B cell (primary cell): ENCODE measurements at regions not wholly inside any gene's neighbourhood (a gene's known extent, or its start where the extent isn't known, plus 50 kb on each side); places are given as distances from the start of the nearest gene placed in this dataset.

ENCODE experiments used
- ATAC-seq: fragments of 200-7000 bp; cut with Tn5 transposase; one replicate; pipeline ENCODE4 v1.10.0; 2021; ENCODE audit warnings: low read depth, mild to moderate bottlenecking, moderate number of reproducible peaks, moderate library complexity
- CTCF ChIA-PET: fragments of 350-600 bp; sonication (Branson Sonifier 250); formaldehyde crosslinking; loops from one replicate; lab custom pipeline; 2021; ENCODE audit warnings: antibody characterized with exemption, inconsistent platforms; lab: Charles Lee
- POLR2A ChIA-PET: fragments of 350-600 bp; sonication (Branson Sonifier 250); formaldehyde crosslinking; loops from one replicate; lab custom pipeline; 2021; ENCODE audit warnings: antibody characterized with exemption; lab: Charles Lee
- DNase-seq: peaks from one replicate; pipeline ENCODE4 v3.0.0; 2013
- H2AFZ ChIP-seq: 2 replicates; pipeline ENCODE4 v1.6.1; 2012; ENCODE audit warnings: mild to moderate bottlenecking, low read depth, low read length; ENCODE audit not compliant: insufficient read depth, poor library complexity, severe bottlenecking
- H3K27ac ChIP-seq, 2 donors: 1 replicate in 1 of 2; 2 replicates in 1 of 2; pipeline ENCODE4 v1.5.1; 2012 to 2013; ENCODE audit warnings: low read length in 2 of 2, mild to moderate bottlenecking in 2 of 2, moderate library complexity in 1 of 2
- H3K27me3 ChIP-seq, 4 experiments: fragments of 200-600 bp in 1 of 4; sonication (generic) in 1 of 4; replicated peaks in 1 of 4; 1 replicate in 2 of 4; 2 replicates in 2 of 4; pipeline versions ENCODE4 v1.6.1 to v1.7.0; 2013 to 2016; ENCODE audit warnings: low read length in 3 of 4, mild to moderate bottlenecking in 2 of 4, mixed read lengths in 1 of 4, moderate library complexity in 1 of 4; ENCODE audit not compliant: insufficient read depth in 4 of 4, control insufficient read depth in 3 of 4; ENCODE audit errors: control extremely low read depth in 1 of 4
- H3K36me3 ChIP-seq, 2 experiments: replicated peaks in 1 of 2; 1 replicate in 1 of 2; 2 replicates in 1 of 2; pipeline versions ENCODE4 v1.6.1 to v1.7.1; 2013; ENCODE audit warnings: low read length in 1 of 2; ENCODE audit not compliant: insufficient read depth in 2 of 2, control insufficient read depth in 1 of 2; ENCODE audit errors: control extremely low read depth in 1 of 2, extremely low read depth in 1 of 2
- H3K4me1 ChIP-seq, 2 donors: fragments of 200-600 bp in 1 of 2; sonication (generic) in 1 of 2; 1 replicate in 1 of 2; 2 replicates in 1 of 2; pipeline versions ENCODE4 v1.5.1 to v1.6.1; 2013 to 2017; ENCODE audit warnings: low read length in 2 of 2; ENCODE audit not compliant: control insufficient read depth in 2 of 2, insufficient read depth in 2 of 2
- H3K4me2 ChIP-seq: replicated peaks from 2 replicates; pipeline ENCODE3; 2012; ENCODE audit warnings: mild to moderate bottlenecking, low read depth, low read length; ENCODE audit not compliant: poor library complexity, severe bottlenecking
- H3K4me3 ChIP-seq, 5 experiments: fragments of 200-600 bp in 1 of 5; sonication (generic) in 1 of 5; 1 replicate in 3 of 5; 2 replicates in 2 of 5; pipeline versions ENCODE4 v1.5.1 to v1.7.0; 2011 to 2016; ENCODE audit warnings: low read length in 4 of 5, mild to moderate bottlenecking in 4 of 5, low read depth in 2 of 5, control low read depth in 1 of 5, moderate library complexity in 1 of 5; ENCODE audit not compliant: insufficient read depth in 1 of 5; ENCODE audit errors: control extremely low read depth in 1 of 5, extremely low read depth in 1 of 5
- H3K79me2 ChIP-seq: fragments of 200-600 bp; sonication (generic); one replicate; pipeline ENCODE4 v1.6.0; 2016; ENCODE audit warnings: low read length; ENCODE audit not compliant: control insufficient read depth, insufficient read depth
- H3K9ac ChIP-seq: fragments of 200-600 bp; sonication (generic); 2 replicates; pipeline ENCODE4 v1.6.1; 2017; ENCODE audit warnings: mild to moderate bottlenecking, low read length, moderate library complexity
- H3K9me3 ChIP-seq, 3 donors: one replicate each; pipeline versions ENCODE4 v1.6.1 to v1.7.1; 2013; ENCODE audit warnings: low read length in 2 of 3; ENCODE audit not compliant: control insufficient read depth in 2 of 3, insufficient read depth in 1 of 3; ENCODE audit errors: control extremely low read depth in 1 of 3
- H4K20me1 ChIP-seq: 2 replicates; pipeline ENCODE4 v1.6.0; 2012; ENCODE audit warnings: mild to moderate bottlenecking, low read length; ENCODE audit not compliant: insufficient read depth, control insufficient read depth, poor library complexity, severe bottlenecking
- H3K27ac Mint-ChIP-seq: one replicate; pipeline ENCODE4 v1.8.0; 2021; ENCODE audit warnings: mixed read lengths
- H3K27me3 Mint-ChIP-seq: one replicate; pipeline ENCODE4 v1.8.0; 2021; ENCODE audit warnings: mixed read lengths
- H3K4me1 Mint-ChIP-seq: one replicate; pipeline ENCODE4 v1.8.0; 2021; ENCODE audit warnings: mixed read lengths
- H3K4me3 Mint-ChIP-seq: one replicate; pipeline ENCODE4 v1.8.0; 2021; ENCODE audit warnings: mixed read lengths
- H3K9me3 Mint-ChIP-seq: one replicate; pipeline ENCODE4 v1.8.0; 2022; ENCODE audit warnings: mixed read lengths; ENCODE audit not compliant: insufficient read depth
- CTCF ChIP-seq: fragments of 200-600 bp; IDR thresholded peaks from one replicate; pipeline ENCODE4 v1.8.0; 2022; ENCODE audit warnings: antibody characterized with exemption, mild to moderate bottlenecking
- EZH2 ChIP-seq: IDR thresholded peaks from 2 replicates; pipeline ENCODE4 v1.6.1; 2012; ENCODE audit warnings: borderline replicate concordance, low read depth, mild to moderate bottlenecking, moderate library complexity, low read length; ENCODE audit not compliant: insufficient read depth, poor library complexity, severe bottlenecking
- WGBS: methylation state at CpG from one replicate; pipeline ENCODE4 v1.1.5; 2013; ENCODE audit warnings: missing lambda C conversion rate; ENCODE audit not compliant: insufficient coverage; 5-methylcytosine and 5-hydroxymethylcytosine counted together
- intact Hi-C: fragments of 100-400 bp; cut with micrococcal nuclease; formaldehyde crosslinking; loops from one replicate; pipeline ENCODE4 v1.10.0; 2022

- Histone ChIP-seq H3K4me3 (no peak overlapping the region), H3K79me2 (no peaks in the 10 kb centered on the region), H3K9me3 (no peaks in the 10 kb centered on the region), H2AFZ (no peak overlapping the region), H3K27me3 (no peaks in the 10 kb centered on the region), H3K4me1 (no peaks in the 10 kb centered on the region), H3K4me2 (no peak overlapping the region), H3K9ac (no peak overlapping the region), H3K27ac (no peak overlapping the region), H4K20me1 (no peaks in the 10 kb centered on the region), H3K36me3 (no peaks in the 10 kb centered on the region)
- intact Hi-C loops: no loop called here
- WGBS: no CpG with 5 or more reads among the region's 2 CpGs
- no peak for DNase-seq
- CTCF ChIA-PET: no interaction called here
- Mint-ChIP-seq H3K4me3 (no peak overlapping the region), H3K9me3 (peaks cover 1% of the 10 kb centered on the region), H3K27ac (no peak overlapping the region), H3K27me3 (no peaks in the 10 kb centered on the region), H3K4me1 (no peaks in the 10 kb centered on the region)
- TF ChIP-seq EZH2: no peak
- no peak for TF ChIP-seq CTCF
- no peak for ATAC-seq
- POLR2A ChIA-PET: no interaction called here
Observed at GRCh38 chr6:115573861-115574260, 486.8 kb downstream of the FRK start.

- Histone ChIP-seq H3K27ac (no peak overlapping the region), H3K9me3 (no peaks in the 10 kb centered on the region), H3K4me1 (no peaks in the 10 kb centered on the region), H2AFZ (no peak overlapping the region), H3K4me2 (no peak overlapping the region), H4K20me1 (no peaks in the 10 kb centered on the region), H3K79me2 (no peaks in the 10 kb centered on the region), H3K4me3 (no peak overlapping the region), H3K27me3 (no peaks in the 10 kb centered on the region), H3K36me3 (no peaks in the 10 kb centered on the region), H3K9ac (no peak overlapping the region)
- no peak for DNase-seq
- H3K27me3 Mint-ChIP-seq: no peaks in the 10 kb centered on the region
- H3K27ac Mint-ChIP-seq: no peak overlapping the region
- TF ChIP-seq EZH2: no peak
- TF ChIP-seq CTCF: no peak
- peaks cover 6% of the 10 kb centered on the region for H3K9me3 Mint-ChIP-seq
- WGBS: no CpG with 5 or more reads among the region's 2 CpGs
- no peak overlapping the region for H3K4me3 Mint-ChIP-seq
- intact Hi-C loops: no loop called here
- H3K4me1 Mint-ChIP-seq: no peaks in the 10 kb centered on the region
- POLR2A ChIA-PET: no interaction called here
- CTCF ChIA-PET: no interaction called here
- no peak for ATAC-seq
Observed at GRCh38 chr6:115570331-115570730, 490.4 kb downstream of the FRK start.
